ENCODE measurements at regions not wholly inside any gene's neighbourhood (a gene's known extent, or its start where the extent isn't known, plus 50 kb on each side); places are given as distances from the start of the nearest gene placed in this dataset.
A peak's percentile ranks its signal among the peaks of the same experiment; 100 is the strongest.

GRCh38 chr16:73232555-73233328 lies 184.8 kb upstream of the ZFHX3 start (continued):
- peak; percentile 38; the same call in 1 of the 2 replicates for TF ChIP-seq MAZ (IDR thresholded peaks at IDR 0.05; ENCODE audit: borderline replicate concordance, low read depth, low read length)

- Histone ChIP-seq H4K8ac (ENCODE audit: low read depth in 2 of 2, low read length in 2 of 2) (peak overlapping the region; percentile 10 to 38; a peak in 2 of 4 replicates), H2AK5ac (ENCODE audit: low read depth, low read length) (peak overlapping the region; percentile 80), H4K5ac (ENCODE audit: low read depth, low read length) (peak overlapping the region; percentile 19), H3K9me3 (ENCODE audit: control insufficient read depth, insufficient read depth, low read length) (no peaks in the 10 kb centered on the region), H3K27me3 (ENCODE audit: control insufficient read depth, insufficient read depth, low read length) (no peaks in the 10 kb centered on the region), H2AK9ac (replicated peaks; ENCODE audit: low read depth, low read length, poor library complexity) (no peak overlapping the region), H2AFZ (replicated peaks; ENCODE audit: low read length, poor library complexity) (peak overlapping the region; percentile 85), H3K4me2 (ENCODE audit: low read depth, low read length) (peak overlapping the region; percentile 25), H3K23ac (ENCODE audit: low read depth, low read length) (no peak overlapping the region), H3K4ac (ENCODE audit: low read depth, low read length) (peak overlapping the region; percentile 59; the same call in 1 of the 2 replicates), H2BK5ac (ENCODE audit: low read depth, low read length, poor library complexity, severe bottlenecking) (peak overlapping the region; percentile 45), H2BK120ac (ENCODE audit: low read depth, low read length) (peak overlapping the region; percentile 82), H3K27ac (ENCODE audit: insufficient read depth, low read length) (peak overlapping the region; percentile 3; the same call in 1 of the 2 replicates), H3K4me1 (ENCODE audit: control insufficient read depth, insufficient read depth, low read length) (peaks cover 19% of the 10 kb centered on the region), H3K9ac (ENCODE audit: low read depth, low read length) (no peak overlapping the region), H3K56ac (ENCODE audit: extremely low read depth, insufficient read depth, low read length) (no peak overlapping the region), H3K14ac (replicated peaks; ENCODE audit: low read depth, low read length) (no peak overlapping the region), H4K91ac (ENCODE audit: insufficient read depth, low read depth, low read length) (peak overlapping the region; percentile 64; the same call in 1 of the 2 replicates), H3K9me1 (ENCODE audit: insufficient read depth, low read length) (0 out of 2 replicates have a peak, but pooled peaks cover 2% of the 10 kb centered on the region), H4K20me1 (ENCODE audit: insufficient read depth, low read length) (no peaks in the 10 kb centered on the region), H2BK20ac (ENCODE audit: low read depth, low read length) (peak overlapping the region; percentile 50), H2BK15ac (ENCODE audit: low read depth, low read length) (peak overlapping the region; percentile 29; the same call in 1 of the 3 replicates), H3K36me3 (ENCODE audit: control insufficient read depth, insufficient read depth, low read length) (no peaks in the 10 kb centered on the region), H3K4me3 (ENCODE audit: insufficient read depth, low read depth, low read length) (no peak overlapping the region), H3K79me1 (ENCODE audit: low read depth in 1 of 2, low read length in 2 of 2) (no peaks in the 10 kb centered on the region; a peak in 1 of 4 replicates), H3K18ac (ENCODE audit: low read depth, low read length) (peak overlapping the region; percentile 34)
- WGBS, 2 experiments (ENCODE audit: extremely low coverage in 2 of 2, insufficient read length in 1 of 2), result 74% methylated on average over 4 of the region's 26 CpGs; no CpG with 5 or more reads in 1 of the 2 experiments
- ChIA-PET CTCF (interaction anchor here (0.7 to 3.6 kb wide), 2 partner anchors 17 to 646 kb away, joined by 3 to 9 read pairs; no protein-coding TSS in a partner anchor), POLR2A (ENCODE audit: unreplicated experiment) (no interaction called here)
- intact Hi-C loops (cut with micrococcal nuclease) (no loop called here), dilution Hi-C loops (cut with HindIII; ENCODE audit: low sequenced_read_pairs, unreplicated experiment) (no loop called here), in situ Hi-C loops (cut with MboI; ENCODE audit: low sequenced_read_pairs) (loop anchor here (10.0 kb wide), 1 partner anchor 167 kb away; no protein-coding TSS in a partner anchor)
- DNase-seq (no peak), ATAC-seq (ENCODE audit: low read depth) (no peak)
- TF ChIP-seq RCOR1 (IDR thresholded peaks at IDR 0.05; ENCODE audit: insufficient replicate concordance, low read length) (peak; percentile 57), USF2 (IDR thresholded peaks at IDR 0.05; ENCODE audit: low read depth, low read length) (no peak), RFX5 (IDR thresholded peaks at IDR 0.05; ENCODE audit: low read depth, low read length) (no peak)
- no TSS peak for BruUV-seq (replicated peaks)
These were observed 184.1 kb upstream of the ZFHX3 start for GRCh38 chr16:73231944-73232554.
